ENCODE measurements at regions not wholly inside any gene's neighbourhood (a gene's known extent, or its start where the extent isn't known, plus 50 kb on each side); places are given as distances from the start of the nearest gene placed in this dataset.
"Not testable (repeated sequence)": the region's sequence is repeated elsewhere in the genome, so short reads cannot be mapped to it uniquely, and the experiment has no call there.

DNA sequence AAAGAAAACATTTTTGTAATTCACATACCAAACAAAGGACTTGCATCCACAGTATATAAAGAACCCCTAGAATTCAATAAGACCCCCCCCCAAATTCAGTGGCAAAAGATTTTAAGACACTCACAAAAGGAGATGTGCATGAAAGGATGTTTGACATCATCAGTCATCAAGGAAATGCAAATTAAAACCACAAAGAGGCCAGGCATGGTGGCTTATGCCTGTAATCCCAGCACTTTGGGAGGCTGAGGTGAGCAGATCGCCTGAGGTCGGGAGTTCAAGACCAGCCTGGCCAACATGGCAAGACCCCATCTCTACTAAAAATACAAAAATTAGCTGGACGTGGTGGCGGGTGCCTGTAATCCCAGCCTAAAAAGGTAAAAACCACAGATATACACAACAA, 61.3 kb downstream of the AIPL1 start:
- FAIRE-seq; DNase-seq (ENCODE audit: low spot score in 2 of 2): not testable (repeated sequence)

DNA sequence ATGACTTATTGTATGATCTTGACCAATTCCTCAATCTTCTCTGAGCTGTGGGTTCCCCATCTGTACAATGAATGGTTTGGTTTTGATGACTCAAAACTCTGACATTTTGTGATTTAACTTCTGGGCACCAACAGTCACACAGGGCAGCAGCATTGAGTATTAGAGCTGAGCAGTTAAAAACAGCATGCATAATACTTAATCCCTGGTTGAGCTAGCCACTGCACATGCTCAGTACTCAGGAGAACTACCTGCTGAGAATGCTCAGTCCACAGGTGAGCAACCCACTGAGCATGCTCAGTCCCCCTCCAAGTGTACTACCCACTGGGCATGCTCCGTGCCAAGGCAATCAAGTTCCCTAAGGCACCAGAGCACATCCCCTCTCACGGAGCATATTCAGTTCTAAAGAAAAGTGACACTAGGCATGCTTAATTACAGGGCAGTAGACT, 68.7 kb downstream of the AIPL1 start:
- DNase-seq (ENCODE audit: low spot score in 2 of 2) (no peak), FAIRE-seq (no peak)

DNA sequence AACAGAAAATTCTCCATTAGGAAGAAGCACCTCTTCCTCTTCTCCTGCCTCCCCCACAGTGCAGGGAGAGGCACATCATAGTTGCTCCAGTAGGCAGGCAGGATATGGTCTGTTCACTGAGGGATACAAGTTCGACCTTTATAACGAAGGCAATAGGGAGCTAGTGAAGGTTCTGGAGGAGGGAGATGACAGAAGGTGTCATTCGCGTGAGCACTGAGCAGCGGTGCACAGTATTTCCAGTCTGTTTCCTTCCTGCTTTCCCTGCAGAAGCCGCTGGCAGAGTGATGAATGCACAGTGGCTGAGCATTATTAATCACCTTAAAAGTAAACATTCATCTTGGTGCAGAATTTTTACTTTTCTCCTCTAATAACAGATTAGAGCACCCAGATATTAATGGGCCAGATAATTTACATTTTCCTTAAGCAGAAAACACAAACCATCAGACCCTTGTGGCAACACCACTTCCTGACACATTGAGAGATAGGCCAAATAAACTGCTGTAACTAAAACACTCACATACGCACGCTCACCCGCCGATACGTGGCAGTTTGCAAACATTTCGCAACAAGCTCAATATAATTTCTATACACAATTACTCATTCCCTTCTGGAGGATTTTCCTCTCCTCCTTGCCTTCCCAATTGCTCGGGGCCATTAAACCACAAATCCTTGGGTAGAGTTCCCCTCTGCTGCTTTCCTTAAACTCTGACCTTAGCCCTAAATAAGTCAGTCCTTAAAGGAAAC, 69.5 kb downstream of the AIPL1 start:
- no peak for FAIRE-seq

DNA sequence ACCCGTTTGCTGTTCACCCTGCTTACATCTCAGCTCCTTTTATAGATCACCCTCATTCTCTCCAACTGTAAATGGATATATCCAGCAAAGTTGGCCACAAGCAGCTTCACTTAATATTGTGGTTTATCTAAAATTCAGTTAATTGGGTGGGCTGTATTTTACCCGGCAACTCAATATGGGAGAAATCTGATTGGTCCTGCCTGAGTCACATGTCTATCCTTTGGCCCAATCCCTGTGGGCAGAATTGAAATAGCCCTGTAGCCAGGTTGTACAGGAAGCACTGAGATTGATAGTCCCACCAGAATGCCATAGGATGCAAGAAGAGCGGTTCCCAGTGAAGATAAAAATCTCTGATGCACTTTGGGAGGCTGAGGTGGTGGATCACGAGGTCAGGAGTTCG, 73.2 kb downstream of the AIPL1 start:
- FAIRE-seq (no peak), DNase-seq (ENCODE audit: low spot score in 2 of 2) (no peak)

More for the DNA sequence above, 69.5 kb downstream of the AIPL1 start:
- DNase-seq (ENCODE audit: low spot score in 2 of 2) = no peak

DNA sequence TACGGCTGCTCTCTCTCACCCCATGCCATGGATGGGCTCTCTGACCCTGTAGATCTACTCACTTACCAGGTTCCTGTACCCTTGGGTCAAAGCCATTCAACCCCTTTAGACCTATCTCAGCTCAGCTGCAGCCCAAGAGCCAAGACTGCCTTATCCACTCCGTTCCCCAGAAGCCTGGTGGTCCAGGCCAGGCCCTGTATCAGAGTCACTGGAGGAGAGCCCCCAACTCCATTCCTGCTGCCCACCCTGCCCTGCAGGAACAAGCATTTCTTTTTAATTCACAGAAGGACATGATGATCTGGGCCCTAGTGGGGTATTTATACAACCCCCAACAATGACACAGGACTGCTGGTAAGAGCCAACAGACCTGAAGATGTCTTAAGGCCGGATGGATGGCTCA, 76.8 kb downstream of the AIPL1 start:
- FAIRE-seq (no peak), DNase-seq (ENCODE audit: low spot score in 2 of 2) (no peak)

DNA sequence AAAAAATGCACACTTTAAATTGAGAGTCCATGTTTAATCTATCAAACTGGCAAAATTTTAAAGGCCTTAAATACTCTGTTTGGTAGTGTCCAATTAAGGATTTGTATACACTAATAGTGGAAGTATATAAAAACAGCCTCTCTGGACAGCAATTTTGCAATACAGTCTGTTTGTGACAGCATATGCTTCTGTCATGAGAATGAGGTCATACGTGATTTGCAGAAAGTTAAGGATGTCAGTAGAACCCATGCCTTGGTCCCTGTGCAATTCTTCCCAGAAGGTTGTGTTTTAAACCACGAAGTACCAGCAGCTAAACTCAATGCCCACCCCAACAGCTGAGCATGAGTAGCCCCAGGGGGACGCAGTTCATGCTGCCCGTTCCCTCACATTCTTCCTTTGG, 78.4 kb downstream of the AIPL1 start:
- no peak for DNase-seq (ENCODE audit: low spot score in 2 of 2)
- no peak for FAIRE-seq

DNA sequence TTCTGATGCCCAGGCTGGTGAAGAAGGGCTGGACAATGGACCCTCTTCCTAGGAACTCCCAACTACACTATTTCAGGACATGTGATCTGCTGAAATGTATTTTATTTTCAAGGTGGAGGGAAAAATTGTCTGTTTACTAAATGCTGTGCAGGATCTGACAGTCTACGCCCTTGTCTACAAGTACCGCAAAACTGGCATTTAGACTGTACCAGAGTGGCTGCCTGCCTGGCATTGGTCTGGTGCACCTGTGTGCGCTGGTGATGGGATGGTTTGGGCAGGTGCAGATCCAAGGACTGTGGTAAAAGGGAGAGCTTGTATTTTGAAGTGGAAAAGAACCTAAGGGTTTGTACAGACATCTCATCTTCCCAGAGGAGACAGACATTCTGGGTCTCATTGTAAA, 79.7 kb downstream of the AIPL1 start:
- FAIRE-seq (no peak), DNase-seq (ENCODE audit: low spot score in 2 of 2) (no peak)

DNA sequence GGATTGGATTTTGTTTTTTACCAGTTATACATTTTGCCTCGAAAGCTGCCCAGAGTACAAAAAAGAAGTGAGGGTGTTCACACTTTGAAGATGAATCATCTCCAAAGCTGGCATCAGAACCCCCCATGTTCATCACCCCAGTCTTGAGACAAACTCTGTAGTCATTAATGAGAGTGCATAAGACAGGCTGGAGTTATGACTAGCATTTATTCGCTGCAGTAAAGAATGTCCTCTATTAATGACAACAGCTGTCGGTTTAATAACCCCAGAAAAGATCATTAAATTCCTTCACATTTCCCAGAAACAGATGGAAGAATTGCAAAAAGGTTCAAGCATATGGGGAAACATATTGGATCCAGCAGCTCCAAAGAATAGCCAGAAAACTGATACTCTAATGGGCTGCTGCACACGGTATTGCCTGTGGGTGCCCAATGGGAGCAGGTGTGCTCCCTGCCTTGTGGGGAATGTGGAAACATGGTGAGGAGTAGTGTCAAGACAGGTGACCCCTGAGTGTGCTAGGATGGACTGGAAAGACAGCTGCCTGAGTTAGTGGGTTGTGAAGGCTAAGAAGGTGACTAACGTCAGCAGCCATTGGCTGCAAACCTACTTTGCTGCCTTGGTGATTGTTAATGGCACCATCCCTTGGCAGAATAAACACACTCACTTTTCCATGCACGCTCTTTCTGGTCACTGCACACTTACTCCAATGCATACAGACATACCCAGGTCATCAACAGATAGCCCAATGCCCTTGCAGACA, 81.9 kb downstream of the AIPL1 start:
- no peak for DNase-seq (ENCODE audit: low spot score in 2 of 2)
- no peak for FAIRE-seq

DNA sequence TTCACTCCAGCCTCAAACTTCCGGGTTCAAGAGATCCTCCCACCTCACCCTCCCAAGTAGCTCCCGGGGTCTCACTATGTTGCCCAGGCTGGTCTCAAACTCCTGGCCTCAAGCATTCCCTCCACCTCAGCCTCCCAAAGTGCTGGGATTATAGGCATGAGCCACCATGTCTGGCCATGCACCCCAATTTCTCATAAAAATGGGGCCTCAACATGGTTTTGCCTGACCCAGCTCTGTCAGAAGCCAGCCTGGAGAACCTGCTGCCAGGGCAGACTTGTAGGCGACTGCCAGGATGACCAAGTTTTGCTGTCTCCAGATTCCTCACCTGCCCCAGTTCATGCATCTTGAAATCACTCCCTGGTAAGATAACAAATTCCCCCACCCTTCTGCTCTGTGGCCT, 82.9 kb downstream of the AIPL1 start:
- no peak for FAIRE-seq
- no peak for DNase-seq (ENCODE audit: low spot score in 2 of 2)

DNA sequence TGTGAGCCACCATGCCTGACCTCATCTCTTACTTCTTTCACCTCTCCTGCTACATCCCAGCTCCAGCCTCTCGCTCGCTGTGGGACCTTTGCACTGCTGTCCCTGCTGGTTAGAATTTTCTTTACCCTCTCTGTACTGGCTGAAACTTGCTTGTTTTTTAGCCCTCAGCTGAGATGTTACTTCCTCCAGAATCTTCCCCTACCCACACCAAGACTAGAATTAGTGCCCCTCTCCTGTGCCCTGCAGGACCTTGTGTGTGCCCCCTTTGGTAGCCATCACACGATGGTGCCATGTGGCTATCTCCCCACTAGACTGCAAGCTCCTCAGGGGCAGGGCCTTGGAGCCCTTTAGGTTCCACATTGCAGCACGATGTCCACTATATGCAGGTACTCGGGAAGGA, 84.1 kb downstream of the AIPL1 start:
- DNase-seq (ENCODE audit: low spot score in 2 of 2) = no peak
- no peak for FAIRE-seq

DNA sequence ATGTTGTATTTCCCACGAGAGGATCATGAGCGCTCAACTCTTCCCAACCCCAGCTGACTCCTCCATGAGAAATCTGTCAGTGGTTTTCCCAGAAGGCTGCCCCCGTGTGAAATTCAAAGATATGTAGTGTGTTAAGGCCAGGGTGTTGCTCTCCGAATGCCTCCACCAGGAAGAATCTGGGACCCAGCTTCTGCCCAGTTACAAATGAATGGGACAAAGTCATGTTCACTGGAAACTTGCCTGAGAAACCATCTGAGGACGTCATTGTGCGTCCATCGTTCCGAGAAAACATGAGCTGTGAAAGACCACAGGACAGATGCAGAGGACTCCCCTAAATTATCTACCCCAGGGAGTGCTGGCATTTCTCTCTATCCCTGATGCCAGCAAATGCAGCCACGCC, 86.0 kb downstream of the AIPL1 start:
- DNase-seq (ENCODE audit: low spot score in 2 of 2) (no peak), FAIRE-seq (no peak)

DNA sequence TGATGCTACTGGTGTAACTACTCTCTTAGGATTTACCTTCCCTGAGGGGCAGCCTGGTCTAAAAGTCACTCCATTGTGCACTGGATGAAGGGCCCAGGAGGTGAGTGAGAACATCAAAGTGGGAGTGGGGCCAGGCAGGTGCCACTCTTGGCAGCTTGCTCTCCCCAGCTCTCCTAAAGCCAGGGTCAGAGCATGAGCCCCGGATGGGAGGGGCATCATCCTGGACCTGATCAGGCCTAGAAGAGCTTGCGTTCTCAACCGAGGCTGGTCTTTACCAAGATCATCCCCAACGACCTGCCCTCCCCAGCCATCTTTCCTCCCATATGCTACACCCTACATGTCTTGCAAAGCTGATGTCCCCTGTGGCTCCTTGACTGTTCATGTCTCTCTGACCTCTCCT, 87.1 kb downstream of the AIPL1 start:
- no peak for DNase-seq (ENCODE audit: low spot score in 2 of 2)
- FAIRE-seq = no peak

DNA sequence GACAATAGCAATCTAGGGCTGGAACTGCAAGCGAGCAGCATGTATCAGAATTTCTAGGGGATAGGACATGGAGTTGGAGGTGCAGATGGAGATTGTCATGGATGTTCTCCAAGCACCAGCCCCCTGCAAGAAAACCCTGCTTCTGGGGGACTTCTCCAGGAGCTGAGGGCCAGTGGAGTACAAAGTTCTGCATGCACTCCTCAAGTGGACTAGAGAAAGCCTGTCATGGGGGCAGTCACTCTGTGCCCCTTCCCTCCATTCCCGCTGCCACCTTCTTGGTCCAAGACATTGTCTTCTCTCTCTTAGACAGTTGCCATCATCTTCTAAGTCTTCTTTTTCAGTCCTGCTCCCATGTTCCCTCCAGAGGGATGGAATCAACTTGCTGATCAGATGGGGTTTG, 87.9 kb downstream of the AIPL1 start:
- no peak for DNase-seq (ENCODE audit: low spot score in 2 of 2)
- no peak for FAIRE-seq

DNA sequence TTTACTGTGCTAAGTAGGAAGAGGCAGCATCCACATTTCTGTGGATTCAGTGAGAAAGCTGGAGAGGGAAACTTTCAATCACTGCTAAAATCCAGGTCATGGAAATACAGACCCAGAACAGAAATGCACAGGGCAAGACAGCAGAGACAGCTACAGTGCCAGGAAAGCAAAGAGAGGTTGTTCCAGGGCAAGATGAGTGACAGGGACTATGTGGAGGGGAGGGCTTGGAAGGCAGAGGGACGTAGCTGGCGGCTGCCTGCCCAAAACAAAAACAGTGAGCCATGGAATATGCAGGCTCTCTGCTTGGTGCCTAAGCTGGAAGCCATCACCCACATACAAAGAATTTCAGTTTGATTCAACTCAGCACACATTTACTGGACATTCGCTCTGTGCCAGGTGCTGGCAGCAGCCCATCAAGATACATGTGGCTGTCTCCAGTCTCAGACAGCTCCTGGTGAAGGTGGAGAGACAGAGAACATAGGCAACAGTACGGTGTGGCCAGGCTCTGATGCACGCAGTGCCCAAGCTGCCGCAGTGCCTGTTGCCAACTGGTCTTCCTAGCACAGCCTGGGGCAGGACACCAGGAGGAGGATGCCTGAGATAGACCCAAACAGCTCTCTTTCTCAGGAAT, 88.7 kb downstream of the AIPL1 start:
- no peak for DNase-seq (ENCODE audit: low spot score in 2 of 2)

DNA sequence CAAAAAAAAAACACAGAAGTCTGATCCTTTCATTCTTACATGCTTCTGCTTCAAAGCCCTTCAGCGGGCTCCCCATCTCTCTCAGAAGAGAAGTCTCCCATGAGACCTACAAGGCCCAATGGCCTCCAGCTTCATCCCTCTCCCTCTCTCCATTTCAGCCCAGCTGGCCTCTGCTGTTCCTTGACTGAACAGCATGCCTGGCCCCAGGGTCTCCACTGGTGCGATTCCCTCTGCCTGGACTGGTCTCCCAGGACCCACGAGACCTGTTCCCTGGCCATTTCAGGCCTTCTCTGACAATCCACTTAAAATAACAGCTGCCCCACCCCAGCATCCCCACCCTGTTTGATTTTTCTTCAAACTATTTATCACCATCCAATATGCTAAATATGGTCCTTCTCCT, 91.2 kb downstream of the AIPL1 start:
- FAIRE-seq = no peak
- DNase-seq (ENCODE audit: low spot score in 2 of 2) = no peak

More for the DNA sequence above, 88.7 kb downstream of the AIPL1 start:
- no peak for FAIRE-seq

DNA sequence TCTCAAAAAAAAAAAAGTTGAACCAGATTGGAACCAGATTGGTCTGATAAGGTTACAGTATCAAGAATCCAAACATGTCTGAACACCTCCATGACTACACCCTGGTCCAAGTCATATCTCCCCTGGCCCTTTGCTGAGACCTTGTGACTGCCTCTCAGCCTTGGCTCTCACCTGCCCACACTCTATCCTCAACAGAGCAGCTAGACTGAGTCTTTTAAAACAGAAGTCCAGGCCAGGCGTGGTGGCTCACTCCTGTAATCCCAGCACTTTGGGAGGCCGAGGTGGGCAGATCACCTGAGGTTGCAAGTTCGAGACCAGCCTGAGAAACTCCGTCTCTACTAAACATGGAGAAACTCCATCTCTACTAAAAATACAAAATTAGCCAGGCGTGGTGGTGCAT, 91.7 kb downstream of the AIPL1 start:
- FAIRE-seq (no peak), DNase-seq (ENCODE audit: low spot score in 2 of 2) (no peak)

DNA sequence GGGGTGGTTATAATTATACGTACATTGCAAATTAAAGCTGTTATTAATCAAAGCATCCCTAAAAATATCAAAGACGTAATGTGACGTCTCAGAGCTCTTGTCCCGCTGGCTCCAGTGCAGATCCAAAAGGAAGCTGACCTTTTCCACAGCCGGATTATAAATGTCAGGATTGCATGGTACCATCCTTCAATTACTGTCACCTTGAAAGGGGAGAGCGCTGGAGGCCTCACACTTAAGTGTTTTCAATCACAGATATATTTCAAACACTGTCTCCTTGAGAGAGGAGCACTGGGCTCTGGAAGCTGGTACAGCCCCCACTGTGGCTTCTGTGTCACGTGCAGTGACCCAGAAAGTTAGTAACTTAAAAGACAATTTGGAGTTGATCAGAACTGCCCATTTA, 94.2 kb downstream of the AIPL1 start:
- DNase-seq (ENCODE audit: low spot score in 2 of 2) (no peak), FAIRE-seq (no peak)

DNA sequence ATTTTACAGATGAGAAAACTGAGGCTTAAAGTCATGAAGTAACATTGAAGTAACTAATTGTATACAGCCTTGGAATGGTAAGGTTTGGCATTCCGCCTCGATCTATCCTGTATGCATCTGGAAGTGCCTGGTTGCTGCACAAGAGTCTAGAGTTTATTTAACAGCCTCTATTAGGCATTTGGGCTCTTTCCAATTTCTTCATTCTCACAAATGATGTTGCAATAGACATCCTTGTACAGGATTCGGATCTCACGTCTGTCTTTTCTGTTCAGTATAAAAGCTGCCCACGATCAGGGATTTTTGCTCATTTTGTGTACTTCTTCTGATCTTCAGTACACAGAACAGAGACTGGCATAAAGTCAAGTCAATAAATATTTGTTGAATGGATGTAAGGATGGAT, 100.5 kb downstream of the AIPL1 start:
- DNase-seq (ENCODE audit: low spot score in 2 of 2) = no peak
- no peak for FAIRE-seq

DNA sequence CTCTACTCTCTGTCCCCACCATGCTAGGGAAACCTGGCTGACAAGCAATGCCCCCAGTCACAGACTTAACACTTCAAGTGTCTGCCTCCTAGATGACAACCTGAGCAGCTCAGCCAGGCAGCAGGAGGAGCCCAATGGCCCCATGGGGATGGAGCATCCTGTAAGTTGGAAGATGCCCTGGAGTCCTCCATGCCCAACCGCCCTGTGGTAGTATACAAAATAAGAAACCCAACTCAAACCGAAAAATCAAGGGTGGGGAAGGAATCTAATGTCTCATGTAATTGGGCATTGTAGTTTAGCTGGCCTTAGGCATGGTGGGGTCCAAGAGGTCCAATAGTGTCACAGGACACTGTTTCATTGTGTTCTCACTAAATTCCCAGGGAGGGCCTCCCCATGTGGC, 104.0 kb downstream of the AIPL1 start:
- no peak for FAIRE-seq
- DNase-seq (ENCODE audit: low spot score in 2 of 2) = no peak

DNA sequence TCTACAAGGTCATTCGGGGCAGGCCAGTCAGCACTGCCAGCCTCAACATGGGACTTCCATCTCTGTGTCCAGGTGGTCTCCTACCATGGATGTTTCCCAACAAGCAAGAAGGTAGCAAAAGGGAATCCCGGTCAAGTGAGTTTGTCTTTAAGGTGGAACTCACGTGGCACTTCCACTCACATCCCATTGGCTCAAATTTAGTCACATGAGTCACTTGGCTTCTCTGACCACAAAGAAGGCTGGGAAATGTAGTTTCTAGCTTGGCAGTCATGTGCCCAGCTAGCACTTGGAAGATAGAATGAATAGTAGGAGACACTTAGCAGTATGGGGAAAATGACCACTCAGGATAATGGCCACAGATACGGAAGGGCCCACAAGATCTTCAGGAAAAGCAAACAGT, 106.6 kb downstream of the AIPL1 start:
- DNase-seq (ENCODE audit: low spot score in 2 of 2) (no peak), FAIRE-seq (no peak)

DNA sequence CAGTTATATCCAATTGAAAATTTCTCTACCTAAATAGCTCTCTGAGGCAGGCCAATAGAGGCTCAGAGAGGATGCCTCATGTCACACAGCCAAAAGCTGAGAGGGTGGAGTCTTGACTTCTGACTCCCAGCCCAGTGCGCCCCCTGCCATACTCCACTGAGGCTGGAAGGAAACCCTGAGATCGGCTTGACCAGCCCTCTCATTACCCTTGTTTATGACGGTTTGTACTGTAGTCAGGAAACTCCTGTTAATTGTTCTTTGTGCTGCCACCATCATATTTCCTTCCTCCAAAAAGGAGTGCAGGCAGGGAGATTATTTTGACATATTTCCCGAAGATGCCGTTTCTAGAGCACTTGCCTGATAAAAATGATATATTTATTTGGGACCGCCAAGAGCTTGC, 107.9 kb downstream of the AIPL1 start:
- FAIRE-seq = no peak

DNA sequence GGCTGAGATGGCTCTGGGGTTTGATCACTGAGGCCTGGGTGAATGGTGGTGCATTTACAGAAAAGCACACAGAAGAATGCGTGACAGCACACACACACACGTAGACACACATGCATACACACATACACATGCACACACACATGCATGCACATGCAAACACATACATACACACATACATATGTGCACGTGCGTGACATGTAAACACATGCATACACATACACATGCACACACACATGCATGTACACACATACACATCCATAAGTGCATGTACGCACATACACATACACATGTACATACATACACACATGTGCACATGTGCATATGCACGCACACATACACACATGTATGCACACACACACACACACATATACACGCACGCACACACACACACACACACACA, 108.4 kb downstream of the AIPL1 start:
- FAIRE-seq (no peak), DNase-seq (ENCODE audit: low spot score in 2 of 2) (no peak)

More for the DNA sequence above, 107.9 kb downstream of the AIPL1 start:
- DNase-seq (ENCODE audit: low spot score in 2 of 2) = no peak

Data from frontal cortex (tissue), 3 donors.